HG03095 (cell line): ENCODE measurements at regions not wholly inside any gene's neighbourhood (a gene's known extent, or its start where the extent isn't known, plus 50 kb on each side); places are given as distances from the start of the nearest gene placed in this dataset.

Experiments
- ATAC-seq: cut with Tn5 transposase; IDR thresholded peaks from one replicate; pipeline ENCODE4 v1.9.1; 2021; ENCODE audit warnings: moderate library complexity; ENCODE audit not compliant: unreplicated experiment

DNA sequence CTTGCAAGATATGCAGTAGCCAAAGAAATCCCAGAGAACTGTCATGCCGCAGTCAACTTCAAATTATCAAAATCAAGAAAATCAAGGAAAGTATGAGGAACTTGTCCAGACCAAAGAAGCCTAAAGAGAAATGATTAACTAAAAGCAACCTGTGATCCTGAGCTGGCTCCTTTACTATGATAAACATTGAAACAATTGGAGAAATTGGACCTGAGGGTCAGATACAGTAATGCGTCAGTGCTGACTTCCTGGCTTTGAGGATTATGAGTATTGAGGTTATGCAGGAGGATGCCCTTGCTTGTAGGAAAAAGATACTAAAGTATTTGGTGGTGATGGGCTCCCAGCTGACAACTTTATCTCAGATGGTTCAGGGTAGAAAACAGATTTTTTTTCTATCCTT lies 324.7 kb upstream of the AKR1E2 start:
- no peak for ATAC-seq

DNA sequence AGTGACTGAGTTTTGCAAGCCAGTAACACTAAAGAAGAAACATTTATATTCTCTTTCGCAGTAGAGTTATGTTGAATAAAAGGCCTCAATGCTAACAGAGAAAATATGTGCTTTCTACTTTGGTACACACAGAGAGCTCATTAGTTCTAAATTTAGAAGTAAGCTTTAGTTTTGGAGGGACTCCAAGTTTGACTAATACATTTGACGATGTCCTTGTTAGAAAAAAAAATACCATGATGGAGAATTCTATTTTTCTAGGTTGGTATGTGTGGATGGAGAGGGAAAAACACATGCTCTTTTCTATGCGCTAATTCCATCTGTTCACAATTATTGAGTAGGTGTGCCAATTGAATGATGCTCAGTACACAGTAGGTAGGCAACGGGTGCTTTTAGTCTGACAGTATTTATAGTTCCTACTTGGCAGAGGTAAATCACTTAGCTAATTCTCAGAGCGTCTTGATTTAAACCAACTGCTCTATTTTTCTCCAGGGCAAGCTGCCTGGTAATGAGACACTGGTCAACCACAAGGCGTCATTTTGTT lies 327.2 kb upstream of the AKR1E2 start:
- no peak for ATAC-seq

DNA sequence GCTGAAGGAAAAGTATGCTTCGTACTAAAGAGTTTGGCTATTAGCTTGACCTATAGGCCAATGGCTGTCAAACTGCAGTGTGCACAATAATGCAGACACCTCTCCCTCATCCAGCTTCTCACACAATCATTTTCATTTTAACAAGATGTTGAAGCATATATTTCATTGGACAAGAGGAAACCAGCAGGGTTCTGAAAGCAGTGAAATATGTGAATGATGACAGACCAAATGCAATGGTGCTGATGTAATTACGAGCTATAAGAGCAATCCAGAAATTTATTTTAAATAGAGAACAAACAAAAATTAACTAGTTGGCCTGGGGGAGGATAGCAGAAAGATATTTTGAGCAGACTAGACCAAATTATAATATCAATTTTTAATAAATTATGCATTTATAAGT lies 331.5 kb upstream of the AKR1E2 start:
- no peak for ATAC-seq

DNA sequence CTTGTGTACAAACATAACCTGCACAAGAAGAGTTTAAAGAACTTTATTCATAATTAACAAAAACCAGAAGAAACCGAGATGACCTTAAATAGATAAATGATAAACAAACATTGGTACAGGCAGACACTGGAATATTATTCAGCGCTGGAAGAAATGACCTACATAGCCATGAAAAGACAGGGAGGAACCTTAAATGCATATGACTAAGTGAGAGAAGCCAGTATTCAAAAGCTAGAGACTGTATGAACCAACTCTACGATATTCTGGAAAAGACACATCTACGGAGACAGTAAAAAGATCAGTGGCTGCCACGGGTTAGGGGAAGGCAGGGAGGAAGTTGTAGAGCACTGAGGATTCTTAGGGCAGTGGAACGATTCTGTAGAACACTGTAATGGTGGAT lies 333.8 kb upstream of the AKR1E2 start:
- no peak for ATAC-seq

DNA sequence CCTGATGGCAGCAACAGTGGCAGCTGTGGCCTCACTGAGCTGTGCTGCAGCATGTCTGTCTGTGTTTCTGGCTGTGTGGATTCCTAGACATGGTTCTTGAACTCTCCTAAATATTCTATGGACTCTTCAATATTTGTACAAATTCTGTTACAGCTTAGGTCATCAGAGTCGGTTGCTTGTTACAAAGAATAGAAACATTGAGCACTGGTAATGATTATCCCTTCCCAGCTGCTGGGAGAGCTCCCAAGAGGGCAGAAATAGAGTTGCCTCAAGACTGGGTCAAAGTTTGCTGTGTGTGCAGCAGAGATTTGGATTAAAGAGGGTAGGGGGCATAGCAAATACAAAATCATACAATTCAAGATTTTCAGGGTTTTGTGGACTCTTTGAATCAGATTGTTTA lies 337.1 kb upstream of the AKR1E2 start:
- ATAC-seq: no peak

DNA sequence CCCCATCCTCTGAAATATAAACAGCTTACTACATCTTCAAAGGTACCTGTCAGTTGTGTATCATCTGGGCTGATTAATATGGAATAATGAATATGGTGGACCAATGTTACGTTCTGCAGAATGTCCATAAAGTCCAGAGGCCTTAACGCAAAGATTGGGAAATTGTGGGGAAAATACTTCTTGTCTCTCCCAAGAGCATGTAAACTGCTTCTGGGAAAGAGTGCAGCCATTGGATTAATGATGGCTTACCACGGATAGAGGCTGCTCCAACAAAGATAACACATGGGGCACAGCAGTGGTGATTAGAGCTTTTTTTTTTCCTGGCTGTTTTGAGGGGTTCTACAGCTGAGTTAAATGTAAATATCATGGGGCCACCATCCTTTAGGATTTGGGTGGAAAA lies 340.4 kb upstream of the AKR1E2 start:
- no peak for ATAC-seq

DNA sequence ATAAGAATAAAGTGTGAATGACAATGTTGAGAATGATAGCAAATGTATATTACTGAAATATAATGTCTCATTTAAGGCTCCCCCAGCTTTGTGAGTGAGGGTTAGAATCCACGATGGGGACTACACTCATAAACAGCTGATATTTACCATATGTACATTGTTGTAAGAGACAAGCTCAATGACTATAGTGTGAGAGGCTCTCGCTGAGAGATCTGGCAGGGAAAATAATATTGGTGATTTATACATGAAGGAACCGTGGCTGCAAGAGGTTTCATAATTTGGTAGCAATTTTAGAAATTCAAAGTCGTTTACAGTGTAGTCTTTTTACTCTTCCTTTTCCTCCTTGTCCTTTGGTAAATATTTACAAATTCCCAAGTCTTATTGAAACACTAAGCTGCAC lies 342.2 kb upstream of the AKR1E2 start:
- ATAC-seq: no peak

DNA sequence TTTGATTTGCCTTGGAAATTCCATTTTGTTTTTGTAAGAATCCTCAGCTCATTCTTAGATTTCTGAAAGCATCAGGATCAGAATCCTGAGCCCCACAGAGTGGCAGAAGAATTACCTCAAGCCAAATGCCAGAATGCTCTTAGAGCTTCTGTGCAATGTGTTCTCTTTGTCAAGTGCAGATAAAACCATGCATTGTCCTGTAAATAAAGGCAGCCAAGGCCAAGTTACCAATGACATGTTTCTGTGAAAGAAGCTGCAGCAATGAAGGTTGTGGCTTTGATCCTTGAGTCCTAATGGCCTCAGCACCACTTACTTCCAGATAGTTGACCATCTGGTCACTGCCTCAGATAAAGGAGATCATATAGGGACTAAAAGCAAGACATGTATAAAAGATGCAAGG lies 343.3 kb upstream of the AKR1E2 start:
- ATAC-seq: no peak

DNA sequence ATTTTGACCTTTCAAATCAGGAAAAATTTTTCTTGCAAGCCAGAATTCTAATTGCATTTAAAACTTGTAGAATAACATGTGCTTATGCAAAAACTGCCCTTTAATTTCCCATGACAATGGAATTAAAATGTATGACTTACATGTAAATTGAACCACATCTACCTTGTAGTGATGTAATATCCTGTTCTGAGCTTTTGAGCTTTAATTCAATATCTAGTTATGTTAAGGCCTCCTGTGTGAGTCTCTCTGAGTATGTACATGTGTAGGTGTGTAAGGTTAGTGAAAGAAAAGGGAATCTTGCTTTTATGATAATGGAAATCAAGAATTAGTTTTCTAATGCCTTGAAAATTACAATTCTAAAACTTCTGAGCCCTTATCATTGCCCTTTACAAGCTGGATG lies 344.8 kb upstream of the AKR1E2 start:
- ATAC-seq: no peak

DNA sequence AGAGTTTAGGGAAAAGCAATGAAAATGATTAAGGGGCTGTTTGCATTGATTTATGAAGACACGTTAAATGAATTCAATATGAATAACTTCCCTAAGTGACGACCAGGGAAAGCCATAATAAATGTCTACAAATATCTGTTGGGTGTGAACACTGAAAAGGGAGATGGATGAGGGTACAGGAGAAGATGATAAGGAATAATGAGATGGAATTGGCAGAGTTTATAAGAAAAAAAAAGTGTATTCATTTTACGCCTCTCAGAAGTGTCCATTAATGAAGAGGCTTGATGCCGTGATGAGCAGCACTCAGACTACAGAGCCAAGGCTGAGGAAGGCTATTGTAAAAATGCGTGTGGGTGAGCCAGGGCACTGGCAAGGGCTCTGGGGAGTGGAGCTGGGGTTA lies 346.7 kb upstream of the AKR1E2 start:
- ATAC-seq: no peak

DNA sequence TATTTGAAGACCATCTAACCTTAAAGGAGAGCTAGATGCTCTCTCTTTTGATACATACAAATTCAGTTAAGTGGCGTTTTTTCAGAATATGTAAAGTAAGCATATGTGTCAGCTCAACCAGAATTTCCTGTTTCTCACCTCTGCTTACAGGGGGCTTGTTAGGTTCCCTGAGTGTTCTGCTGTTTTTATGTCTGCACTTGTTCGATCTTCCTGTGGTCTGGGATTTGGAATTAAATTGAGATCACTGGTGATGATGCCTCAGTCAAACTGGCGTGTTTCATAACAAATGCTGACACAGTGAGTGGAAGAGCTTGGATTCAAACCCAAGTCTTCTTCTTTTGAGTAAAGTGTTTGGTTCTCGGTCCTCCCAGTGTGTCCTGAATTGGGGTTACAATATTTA lies 348.3 kb upstream of the AKR1E2 start:
- no peak for ATAC-seq

DNA sequence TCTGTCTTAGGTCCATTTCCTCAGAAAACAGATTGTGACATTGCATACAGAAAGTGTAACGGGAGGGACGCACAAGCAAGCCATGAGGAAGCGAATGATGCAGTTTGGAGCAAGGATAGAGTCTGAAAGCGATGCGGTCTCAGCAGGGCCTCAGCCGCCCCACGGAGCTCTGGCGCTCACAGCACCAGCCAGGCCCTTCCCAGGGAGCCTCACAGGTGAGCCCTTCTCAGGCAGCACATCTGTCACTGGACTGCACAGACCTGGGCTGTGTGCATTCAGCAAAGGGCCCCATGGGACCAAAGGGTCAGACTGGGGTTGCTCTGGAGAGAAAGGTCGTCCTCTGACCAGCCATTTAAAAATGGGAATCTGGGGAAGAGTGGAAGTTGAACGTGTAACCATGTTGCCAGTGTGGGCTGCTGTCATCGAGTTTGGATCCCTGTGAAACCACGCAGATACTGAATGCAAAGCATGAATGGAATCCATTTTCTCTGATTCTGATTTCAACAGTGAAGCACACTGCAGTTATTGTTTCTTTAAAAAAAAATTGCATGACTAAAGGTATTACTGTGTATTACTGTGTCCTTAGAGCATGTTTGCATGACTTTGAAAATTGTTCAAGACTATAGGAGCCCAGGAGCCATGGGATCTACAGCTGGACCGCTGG lies 350.0 kb upstream of the AKR1E2 start:
- ATAC-seq: no peak

DNA sequence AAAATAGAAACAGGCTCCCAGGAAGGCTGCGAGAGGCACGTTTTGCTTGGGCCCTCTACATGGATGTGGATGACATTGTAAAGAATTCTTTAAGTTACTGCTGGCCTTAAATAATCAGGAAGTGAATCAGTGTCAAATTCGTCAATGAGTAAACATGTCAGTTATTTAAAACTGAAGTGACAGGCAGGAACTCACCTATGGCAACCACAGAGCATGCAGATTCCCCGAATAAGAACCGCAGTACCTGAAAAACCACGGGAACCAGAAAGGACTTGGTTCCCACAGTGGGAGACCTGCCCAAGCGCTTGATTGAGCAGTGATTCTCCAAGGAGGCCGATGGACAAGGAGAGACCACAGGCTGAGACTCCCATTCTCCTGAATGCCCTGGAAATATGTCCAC lies 351.2 kb upstream of the AKR1E2 start:
- no peak for ATAC-seq

DNA sequence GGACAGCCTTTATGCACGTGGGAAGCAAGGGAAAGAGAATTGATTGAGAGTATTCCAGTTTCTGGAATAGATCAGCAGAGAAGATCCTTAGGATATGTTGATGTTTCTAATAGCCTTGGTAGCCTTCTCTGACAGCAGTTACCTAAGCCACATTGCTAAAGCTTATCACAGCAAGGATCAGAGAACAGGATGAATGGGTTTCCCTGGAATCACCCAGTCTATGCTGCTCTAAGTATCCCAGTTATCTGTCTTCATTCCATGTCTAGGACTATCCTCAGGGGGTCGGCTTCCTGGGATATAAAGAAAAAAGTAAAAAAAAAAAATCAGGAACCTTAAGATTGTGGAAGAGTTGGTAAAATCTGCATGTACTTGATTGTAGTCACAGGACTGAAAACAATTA lies 352.0 kb upstream of the AKR1E2 start:
- ATAC-seq: no peak

DNA sequence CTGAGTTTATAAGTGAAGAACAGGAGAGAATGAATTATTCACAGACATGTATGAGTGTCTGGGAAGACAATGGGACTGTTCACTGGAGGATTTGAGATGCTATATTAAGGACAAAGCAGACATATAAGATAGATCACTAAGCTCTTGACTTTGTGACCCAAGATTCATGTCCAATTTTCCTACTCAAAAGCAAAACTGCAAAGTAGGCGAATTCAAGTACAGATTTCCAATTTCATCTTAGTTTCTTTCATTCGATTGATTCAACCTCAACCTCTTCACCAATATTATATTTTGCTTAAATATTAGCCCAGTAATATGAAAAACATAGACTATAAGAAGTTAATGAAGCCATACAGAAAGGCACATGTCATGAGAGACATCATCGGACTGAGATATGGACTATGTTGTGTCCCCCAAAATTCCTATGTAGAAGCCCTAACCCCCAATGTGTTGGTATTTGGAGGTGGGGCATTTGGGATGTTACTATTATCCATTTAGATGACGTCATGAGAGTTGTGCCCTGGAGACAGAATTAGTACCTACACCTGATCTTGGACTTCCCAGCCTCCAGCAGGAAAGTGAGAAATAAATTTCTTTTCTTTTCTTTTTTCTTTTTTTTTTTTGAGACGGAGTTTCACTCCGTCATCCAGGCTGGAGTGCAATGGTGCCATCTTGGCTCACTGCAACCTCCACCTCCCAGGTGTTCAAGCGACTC lies 353.7 kb upstream of the AKR1E2 start:
- no peak for ATAC-seq

DNA sequence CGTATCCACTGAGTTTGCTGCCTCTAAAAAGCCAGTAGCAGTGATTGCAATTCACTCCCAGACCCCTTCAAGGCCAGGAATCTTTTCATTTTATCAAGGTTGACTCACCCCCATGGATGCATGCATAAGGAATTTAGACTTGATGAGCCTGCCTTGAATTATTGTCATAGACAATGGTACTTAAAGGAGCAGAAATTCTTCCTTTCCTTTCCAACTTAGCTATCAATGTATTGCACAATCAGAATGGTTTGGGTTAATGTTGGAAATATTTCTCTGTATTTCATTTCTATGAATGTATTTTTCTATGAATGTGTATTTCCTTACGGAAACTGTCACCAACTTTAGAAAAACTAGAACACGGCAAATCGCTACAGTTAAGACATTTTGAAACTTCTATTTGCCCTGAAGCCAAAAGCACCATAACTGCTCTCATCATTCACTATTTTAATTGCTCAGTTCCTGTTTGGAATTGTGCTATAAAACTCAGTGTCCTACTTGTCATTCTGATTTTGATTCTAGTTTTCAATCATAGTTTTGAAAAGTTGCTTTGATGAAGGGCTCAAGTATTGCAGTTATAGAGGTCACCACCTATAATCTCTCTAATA lies 355.7 kb upstream of the AKR1E2 start:
- ATAC-seq: no peak

DNA sequence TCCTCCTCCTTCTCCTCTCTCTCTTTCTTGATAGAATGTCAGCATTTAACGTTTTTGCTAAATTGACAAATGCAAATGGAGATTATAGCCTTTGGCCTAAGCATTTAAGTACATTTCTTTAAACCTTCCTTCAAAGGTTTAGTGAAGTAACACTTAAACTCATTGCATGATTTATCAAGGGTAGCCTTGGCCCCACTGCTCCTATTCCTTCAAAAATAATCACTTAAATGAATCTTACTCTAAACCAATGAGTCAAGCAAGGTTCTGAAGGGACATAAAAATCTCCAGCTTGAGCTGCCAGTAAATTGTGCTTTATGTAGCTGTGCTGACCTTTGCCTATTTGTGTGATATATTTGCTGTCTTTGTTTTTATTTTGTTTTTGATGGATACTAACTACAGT lies 358.5 kb upstream of the AKR1E2 start:
- ATAC-seq: no peak

DNA sequence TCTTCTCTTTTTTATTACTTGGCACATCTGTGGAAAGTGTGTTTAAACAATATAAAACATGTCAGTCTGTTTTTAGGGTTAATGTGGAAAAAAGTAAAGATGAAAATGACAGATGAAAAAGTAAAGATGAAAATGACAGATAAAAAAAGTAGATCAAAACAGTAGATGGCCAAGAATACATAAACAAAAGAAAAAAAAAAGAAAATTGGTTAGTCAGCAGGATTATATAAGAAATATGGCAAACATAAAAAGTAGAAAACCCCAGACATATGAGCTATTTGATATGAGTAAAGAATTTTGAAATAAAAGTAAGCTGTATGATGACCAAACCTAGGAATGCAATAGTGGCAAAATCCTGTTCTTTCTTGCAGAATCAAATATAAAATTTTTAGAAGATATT lies 365.7 kb upstream of the AKR1E2 start:
- ATAC-seq: no peak

DNA sequence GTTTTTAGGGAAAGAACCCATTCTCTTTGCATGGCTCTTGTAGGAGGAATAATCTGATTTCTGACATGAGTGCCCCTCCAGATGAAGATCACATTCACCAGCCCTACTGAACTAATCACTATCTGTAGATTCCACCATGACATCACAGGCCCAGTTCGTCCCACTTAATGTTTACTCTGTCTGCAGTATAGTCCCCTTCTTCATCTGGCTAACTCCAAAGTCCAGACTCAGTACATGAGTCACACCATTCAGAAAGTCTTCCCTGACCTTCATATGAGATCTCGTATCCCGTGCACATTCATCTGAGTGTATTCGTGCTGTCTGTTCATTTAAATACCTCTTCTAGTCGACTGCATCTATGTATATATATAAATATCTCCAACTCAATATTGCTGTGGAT lies 366.5 kb upstream of the AKR1E2 start:
- no peak for ATAC-seq

DNA sequence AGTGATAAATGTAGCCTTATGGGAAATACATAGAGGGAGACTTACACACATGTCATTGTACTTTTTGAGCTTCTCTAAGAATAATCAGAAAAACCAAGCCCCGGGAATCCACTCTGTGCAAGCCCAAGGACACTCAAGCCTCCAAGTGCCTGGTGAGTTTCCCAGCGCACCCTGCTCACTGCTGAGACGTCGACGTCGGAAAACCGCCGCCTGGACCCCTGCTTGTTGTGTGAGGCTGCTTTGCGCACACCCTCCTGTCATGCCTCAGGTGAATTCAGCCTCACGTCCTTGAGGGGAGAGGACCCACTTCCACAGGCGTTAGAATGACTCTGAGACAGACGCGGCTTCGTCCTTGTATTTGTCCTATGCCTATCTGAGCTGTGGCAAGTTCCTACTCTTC lies 368.4 kb upstream of the AKR1E2 start:
- ATAC-seq: no peak

DNA sequence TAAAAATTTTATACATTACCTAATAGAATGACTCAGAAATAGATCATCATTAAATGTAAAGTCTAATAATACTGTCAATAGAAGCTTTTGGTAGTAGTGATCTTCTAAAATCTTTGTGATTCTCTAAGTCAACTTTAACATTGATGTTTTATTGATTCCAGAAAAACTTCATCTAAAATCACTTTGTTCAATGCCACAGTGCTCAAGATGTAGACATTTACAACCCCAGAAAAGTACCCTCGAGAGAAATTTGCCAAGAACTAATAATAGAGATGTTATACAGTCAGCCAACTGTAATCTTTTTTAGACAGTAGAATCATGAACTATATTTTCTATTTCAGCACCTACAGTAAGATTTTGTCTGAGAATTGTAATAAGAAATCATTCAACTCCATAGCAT lies 369.2 kb upstream of the AKR1E2 start:
- ATAC-seq: no peak

DNA sequence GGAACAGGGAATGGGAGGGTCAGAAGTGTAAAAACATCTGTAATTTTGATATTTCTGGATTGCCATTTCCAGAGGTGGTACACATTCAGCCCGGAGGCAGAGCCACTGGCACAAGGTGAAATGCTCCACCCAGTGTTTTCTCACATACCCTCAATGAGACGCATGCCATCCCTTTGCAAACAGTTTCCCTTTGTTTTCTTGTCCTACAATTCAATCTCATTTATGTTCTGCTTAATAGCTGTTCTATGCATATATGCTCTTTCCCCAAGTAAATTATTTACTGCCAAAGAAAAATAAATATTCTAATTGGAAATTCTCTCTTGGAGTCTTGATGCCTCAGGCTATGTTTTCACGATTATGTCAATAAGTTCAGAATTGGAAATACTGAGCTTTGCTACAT lies 369.7 kb upstream of the AKR1E2 start:
- no peak for ATAC-seq
